Thymus (tissue), 11 donors: ENCODE measurements at regions not wholly inside any gene's neighbourhood (a gene's known extent, or its start where the extent isn't known, plus 50 kb on each side); places are given as distances from the start of the nearest gene placed in this dataset.
"Not testable (repeated sequence)": the region's sequence is repeated elsewhere in the genome, so short reads cannot be mapped to it uniquely, and the experiment has no call there.

ENCODE experiments used
- DNase-seq, 9 donors: peaks; one replicate each; pipeline ENCODE4 v3.0.0-alpha.2; 2013; ENCODE audit warnings: low spot score in 9 of 9, low read depth in 6 of 9, missing footprints in 1 of 9
- H3K27ac ChIP-seq, 2 donors: one replicate each; pipeline ENCODE4 v1.5.1; 2013; ENCODE audit warnings: control low read depth in 1 of 2, low read depth in 1 of 2, low read length in 1 of 2, mild to moderate bottlenecking in 1 of 2, moderate library complexity in 1 of 2
- H3K27me3 ChIP-seq, 2 donors: one replicate each; pipeline ENCODE4 v1.5.1; 2013; ENCODE audit warnings: low read length in 1 of 2; ENCODE audit not compliant: control insufficient read depth in 2 of 2, insufficient read depth in 1 of 2
- H3K36me3 ChIP-seq, 2 donors: one replicate each; pipeline ENCODE4 v1.5.1; 2013; ENCODE audit warnings: low read length in 1 of 2, mild to moderate bottlenecking in 1 of 2, moderate library complexity in 1 of 2; ENCODE audit not compliant: control insufficient read depth in 2 of 2, insufficient read depth in 2 of 2
- H3K4me1 ChIP-seq, 2 donors: one replicate each; pipeline ENCODE4 v1.5.1; 2013; ENCODE audit warnings: low read length in 2 of 2; ENCODE audit not compliant: control insufficient read depth in 2 of 2, insufficient read depth in 2 of 2
- H3K4me3 ChIP-seq, 2 donors: one replicate each; pipeline ENCODE4 v1.5.1; 2013; ENCODE audit warnings: low read length in 2 of 2, control low read depth in 1 of 2, mild to moderate bottlenecking in 1 of 2
- H3K9me3 ChIP-seq, 2 donors: one replicate each; pipeline ENCODE4 v1.5.1; 2013; ENCODE audit warnings: low read length in 1 of 2, mild to moderate bottlenecking in 1 of 2; ENCODE audit not compliant: control insufficient read depth in 2 of 2, insufficient read depth in 1 of 2
- WGBS: extraction: QIAGEN DNeasy Blood & Tissue Kit; methylation state at CpG from one replicate; pipeline ENCODE4 v1.1.7; 2013; 5-methylcytosine and 5-hydroxymethylcytosine counted together
- donor health status: healthy.

- peak in 1 of 9 donors; percentile 21 for DNase-seq
- Histone ChIP-seq H3K4me3 (no peak overlapping the region), H3K36me3 (no peaks in the 10 kb centered on the region), H3K27ac (no peak overlapping the region), H3K4me1 (peaks cover 0 to 7% of the 10 kb centered on the region in 2 donors), H3K9me3 (no peaks in the 10 kb centered on the region), H3K27me3 (peaks cover 2 to 3% of the 10 kb centered on the region in 2 donors)
- 84% methylated on average over 2 of the region's 2 CpGs for WGBS
Observed at GRCh38 chr1:55445416-55445815, 230.3 kb upstream of the USP24 start.

DNA sequence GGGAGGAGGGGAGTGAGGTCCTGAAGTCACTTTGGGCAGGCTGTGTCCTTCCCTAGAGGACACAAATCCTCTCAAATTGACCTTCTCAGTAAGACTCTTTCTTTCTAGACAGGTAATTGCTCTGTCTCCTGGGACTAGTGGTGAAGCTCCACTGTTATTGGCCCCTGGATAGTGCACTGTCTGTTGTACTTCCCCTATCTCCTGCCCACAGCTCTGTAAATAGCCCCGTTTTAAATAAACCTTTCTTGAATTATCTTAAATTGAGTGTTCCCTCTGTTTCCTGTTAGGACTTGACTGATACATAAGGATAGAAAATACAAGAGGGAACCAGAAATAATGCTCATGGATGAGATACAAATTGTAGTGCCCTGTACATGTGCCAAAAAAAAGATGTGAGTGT is 229.5 kb upstream of the USP24 start:
- Histone ChIP-seq H3K4me3 (no peak overlapping the region), H3K4me1 (peaks cover 0 to 7% of the 10 kb centered on the region in 2 donors), H3K27ac (no peak overlapping the region), H3K9me3 (no peaks in the 10 kb centered on the region), H3K36me3 (no peaks in the 10 kb centered on the region), H3K27me3 (peaks cover 2 to 3% of the 10 kb centered on the region in 2 donors)
- 12% methylated on average over 1 of the region's 1 CpG for WGBS
- DNase-seq = no peak

GRCh38 chr1:55443175-55443915 is 228.2 kb upstream of the USP24 start:
- peaks cover 0 to 7% of the 10 kb centered on the region in 2 donors for H3K4me1 ChIP-seq
- H3K4me3 ChIP-seq = no peak overlapping the region
- no peaks in the 10 kb centered on the region for H3K9me3 ChIP-seq
- no peaks in the 10 kb centered on the region for H3K36me3 ChIP-seq
- H3K27me3 ChIP-seq = peaks cover 2 to 3% of the 10 kb centered on the region in 2 donors
- no peak for DNase-seq
- 80% methylated on average over 7 of the region's 7 CpGs for WGBS
- H3K27ac ChIP-seq = no peak overlapping the region

- DNase-seq = no peak
- H3K4me3 ChIP-seq = no peak overlapping the region
- H3K27me3 ChIP-seq = peaks cover 2 to 3% of the 10 kb centered on the region in 2 donors
- peaks cover 0 to 7% of the 10 kb centered on the region in 2 donors for H3K4me1 ChIP-seq
- H3K27ac ChIP-seq = no peak overlapping the region
- no peaks in the 10 kb centered on the region for H3K9me3 ChIP-seq
- 99% methylated on average over 1 of the region's 1 CpG for WGBS
- H3K36me3 ChIP-seq = no peaks in the 10 kb centered on the region
Observed at GRCh38 chr1:55441489-55441888, 226.3 kb upstream of the USP24 start.

DNA sequence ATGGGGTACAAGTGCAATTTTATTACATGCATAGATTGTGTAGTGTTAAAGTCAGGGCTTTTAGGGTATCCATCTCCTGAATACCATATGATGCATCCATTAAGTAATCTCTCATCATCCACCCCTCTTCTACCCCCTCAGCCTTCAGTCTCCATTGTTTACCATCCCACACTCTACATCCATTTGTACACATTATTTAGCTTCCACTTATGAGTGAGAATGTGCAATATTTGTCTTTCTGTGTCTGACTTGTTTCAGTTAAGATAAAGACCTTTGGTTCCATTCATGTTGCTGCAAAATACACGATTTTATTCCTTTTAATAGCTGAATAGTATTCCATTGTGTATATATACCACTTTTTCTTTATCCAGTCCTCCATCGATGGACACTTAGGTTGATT is 222.5 kb upstream of the USP24 start:
- Histone ChIP-seq H3K36me3 (no peaks in the 10 kb centered on the region), H3K4me3 (no peak overlapping the region), H3K9me3 (no peaks in the 10 kb centered on the region), H3K27me3 (no peaks in the 10 kb centered on the region), H3K27ac (no peak overlapping the region), H3K4me1 (no peaks in the 10 kb centered on the region)
- no peak for DNase-seq
- 50% methylated on average over 2 of the region's 2 CpGs for WGBS

DNA sequence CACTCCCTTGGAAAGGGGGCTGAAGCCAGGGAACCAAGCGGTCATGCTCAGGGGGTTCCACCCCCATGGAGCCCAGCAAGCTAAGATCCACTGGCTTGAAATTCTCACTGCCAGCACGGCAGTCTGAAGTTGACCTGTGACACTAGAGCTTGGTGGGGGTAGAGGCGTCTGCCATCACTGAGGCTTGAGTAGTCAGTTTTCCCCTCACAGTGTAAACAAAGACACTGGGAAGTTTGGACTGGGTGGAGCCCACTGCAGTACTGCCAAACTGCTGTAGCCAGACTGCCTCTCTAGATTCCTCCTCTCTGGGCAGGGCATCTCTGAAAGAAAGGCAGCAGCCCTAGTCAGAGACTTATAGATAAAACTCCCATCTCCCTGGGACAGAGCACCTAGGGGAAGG is 215.6 kb upstream of the USP24 start:
- WGBS = 87% methylated on average over 3 of the region's 3 CpGs
- not testable (repeated sequence) for H3K36me3 ChIP-seq, H3K27ac ChIP-seq, H3K4me1 ChIP-seq, H3K4me3 ChIP-seq, DNase-seq, H3K27me3 ChIP-seq, H3K9me3 ChIP-seq

DNA sequence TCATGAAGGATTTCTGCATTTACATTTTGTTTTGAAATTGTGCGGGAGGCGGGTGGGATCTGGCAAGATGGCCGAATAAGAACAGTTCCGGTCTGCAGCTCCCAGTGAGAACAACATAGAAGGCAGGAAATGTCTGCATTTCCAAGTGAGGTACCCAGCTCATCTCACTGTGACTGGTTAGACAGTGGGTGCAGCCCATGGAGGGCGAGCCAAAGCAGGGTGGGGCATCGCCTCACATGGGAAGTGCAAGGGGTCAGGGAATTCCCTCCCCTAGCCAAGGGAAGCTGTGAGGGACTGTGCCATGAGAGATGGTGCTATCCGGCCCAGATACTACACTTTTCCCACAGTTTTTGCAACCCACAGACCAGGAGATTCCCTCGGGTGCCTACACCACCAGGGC is 215.0 kb upstream of the USP24 start:
- 94% methylated on average over 8 of the region's 8 CpGs for WGBS
- not testable (repeated sequence) for H3K36me3 ChIP-seq, H3K9me3 ChIP-seq, H3K4me3 ChIP-seq, H3K4me1 ChIP-seq, H3K27ac ChIP-seq, H3K27me3 ChIP-seq, DNase-seq

DNA sequence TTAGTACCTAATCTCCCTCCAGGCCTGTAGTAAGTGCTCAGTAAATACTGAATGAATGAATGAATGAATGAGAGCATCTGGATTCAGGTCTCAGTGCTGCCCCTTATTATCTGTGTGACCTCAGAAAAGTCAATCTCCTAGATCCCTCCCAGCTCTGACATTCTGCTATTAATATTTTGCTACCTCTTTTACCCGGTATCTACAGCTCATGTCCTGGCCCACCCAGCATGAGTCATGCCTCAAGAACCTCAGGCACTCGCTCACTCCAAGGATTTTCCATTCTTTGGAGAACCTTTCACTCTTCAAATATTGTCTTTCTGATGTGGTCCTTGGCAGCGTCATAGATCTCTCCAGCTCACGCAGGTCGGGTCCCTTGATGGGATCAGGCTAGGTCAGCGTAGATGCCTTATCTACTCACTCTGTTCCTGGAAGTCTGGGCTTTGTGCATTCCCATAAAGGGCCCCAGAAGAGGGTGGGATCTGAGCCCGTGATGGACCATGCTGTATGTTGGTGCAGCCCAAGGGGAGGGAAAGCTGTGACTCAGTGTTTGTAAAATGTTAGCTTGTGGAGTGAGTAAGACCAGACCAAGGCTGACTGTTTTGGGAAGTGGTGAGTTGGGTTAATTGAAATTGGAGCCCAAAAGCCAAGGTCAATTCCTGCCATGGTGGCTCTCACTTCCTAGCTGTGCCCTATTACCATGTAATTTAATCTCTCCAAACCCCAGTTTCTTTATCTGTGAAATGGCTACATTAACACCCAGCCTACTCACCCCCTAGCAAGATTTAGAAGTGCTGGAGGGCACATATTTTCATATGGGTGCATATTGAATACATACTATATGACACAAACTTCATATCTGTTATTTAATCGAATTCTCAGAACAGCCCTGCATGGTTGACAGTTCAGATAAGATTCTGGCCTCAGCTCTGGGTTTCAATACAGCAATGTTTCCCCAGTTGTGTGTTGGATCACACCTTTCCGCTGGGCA is 214.1 kb upstream of the USP24 start:
- Histone ChIP-seq H3K4me3 (no peak overlapping the region), H3K4me1 (no peaks in the 10 kb centered on the region), H3K36me3 (no peaks in the 10 kb centered on the region), H3K27ac (no peak overlapping the region), H3K27me3 (peaks cover 0 to 9% of the 10 kb centered on the region in 2 donors), H3K9me3 (no peaks in the 10 kb centered on the region)
- 93% methylated on average over 9 of the region's 9 CpGs for WGBS
- DNase-seq = no peak

DNA sequence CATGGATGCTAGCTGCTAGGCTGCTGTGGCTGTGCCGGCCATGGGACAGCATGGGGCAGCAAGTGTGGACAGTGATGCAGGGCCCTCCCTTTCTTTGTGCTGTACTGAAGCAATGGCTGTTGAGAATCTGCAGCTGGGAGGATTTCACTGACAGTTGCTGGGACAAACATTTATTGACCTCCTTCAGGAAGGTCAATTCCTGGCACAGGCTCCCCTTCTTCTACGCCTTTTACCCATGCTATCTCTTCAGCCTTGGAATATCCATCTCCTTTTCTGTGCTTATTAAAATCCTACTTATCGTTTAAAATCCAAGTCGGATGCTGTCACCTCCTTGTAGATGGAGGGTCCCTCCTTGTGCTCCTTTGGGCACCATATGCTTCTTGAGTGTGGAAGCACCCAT is 213.1 kb upstream of the USP24 start:
- peaks cover 0 to 9% of the 10 kb centered on the region in 2 donors for H3K27me3 ChIP-seq
- no peak overlapping the region for H3K27ac ChIP-seq
- no peak for DNase-seq
- H3K9me3 ChIP-seq = no peaks in the 10 kb centered on the region
- no peak overlapping the region for H3K4me3 ChIP-seq
- H3K4me1 ChIP-seq = no peaks in the 10 kb centered on the region
- WGBS = 97% methylated on average over 4 of the region's 4 CpGs
- H3K36me3 ChIP-seq = no peaks in the 10 kb centered on the region
